ENCODE measurements at regions not wholly inside any gene's neighbourhood (a gene's known extent, or its start where the extent isn't known, plus 50 kb on each side); places are given as distances from the start of the nearest gene placed in this dataset.

GRCh38 chr1:55860798-55861519 lies 645.8 kb upstream of the USP24 start:
- Histone ChIP-seq H3K36me3 (replicated peaks in 1 of 2; ENCODE audit: control insufficient read depth in 1 of 2, insufficient read depth in 2 of 2, low read length in 2 of 2) (no peaks in the 10 kb centered on the region), H3K9ac (ENCODE audit: insufficient read depth, low read depth, low read length) (no peak overlapping the region)

DNA sequence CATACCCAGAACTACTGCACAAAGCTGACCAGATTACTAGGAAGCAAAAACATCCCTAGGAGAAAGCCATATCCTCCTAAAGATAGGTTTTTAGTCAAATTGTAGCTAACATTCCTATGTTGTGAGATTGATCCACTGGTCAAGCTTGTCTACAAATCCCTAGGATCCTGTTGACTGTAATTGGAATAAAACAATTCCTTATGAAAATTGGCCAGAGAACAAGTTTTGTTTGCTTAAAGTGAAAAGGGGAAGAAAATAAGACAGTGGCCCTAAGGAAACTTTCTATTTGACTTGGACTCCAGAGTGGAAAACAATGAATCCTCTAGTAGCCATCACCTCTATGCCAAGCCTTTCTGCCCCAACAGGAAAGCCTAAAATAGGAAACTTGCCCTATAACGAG lies 645.2 kb upstream of the USP24 start:
- no peak for ATAC-seq
- Histone ChIP-seq H3K4me1 (ENCODE audit: insufficient read depth, low read length) (no peaks in the 10 kb centered on the region), H3K79me2 (ENCODE audit: insufficient read depth, low read length) (no peaks in the 10 kb centered on the region), H3K9ac (ENCODE audit: insufficient read depth, low read depth, low read length) (no peak overlapping the region), H3K4me3 (replicated peaks in 1 of 3; ENCODE audit: insufficient read depth in 1 of 3, low read depth in 2 of 3, low read length in 3 of 3) (no peak overlapping the region), H2AFZ (ENCODE audit: low read length) (no peak overlapping the region), H3K27ac (ENCODE audit: extremely low read length, insufficient read depth, low read length) (no peak overlapping the region), H3K9me3 (ENCODE audit: low read length) (no peaks in the 10 kb centered on the region), H3K27me3 (ENCODE audit: control insufficient read depth in 1 of 2, insufficient read depth in 2 of 2, low read length in 2 of 2) (no peaks in the 10 kb centered on the region), H4K20me1 (ENCODE audit: insufficient read depth, low read length) (no peaks in the 10 kb centered on the region), H3K36me3 (replicated peaks in 1 of 2; ENCODE audit: control insufficient read depth in 1 of 2, insufficient read depth in 2 of 2, low read length in 2 of 2) (no peaks in the 10 kb centered on the region), H3K4me2 (ENCODE audit: low read depth, low read length) (no peak overlapping the region)
- BruUV-seq (replicated peaks) = no TSS peak
- WGBS (ENCODE audit: low lambda C conversion rate) = 22% methylated on average over 1 of the region's 1 CpG
- DNase-seq (ENCODE audit: low spot score) = no peak
- ChIA-PET CTCF (ENCODE audit: low intra/inter-chr PET ratio, low total read pairs) (no interaction called here), POLR2A (no interaction called here)
- in situ Hi-C loops (cut with HindIII; ENCODE audit: extremely low pct_ligation_motif_present, low pct_unique_long_range_greater_than_20kb) (loop anchor here (25.0 kb wide), 1 partner anchor 727 kb away; the partner anchor contains the start of gene PLPP3), intact Hi-C loops (cut with micrococcal nuclease; ENCODE audit: unreplicated experiment) (loop anchor here (2.0 to 10.0 kb wide), 2 partner anchors 724 to 848 kb away; no protein-coding TSS in a partner anchor)
- no peak for FAIRE-seq
- no peak for TF ChIP-seq ETV6 (CRISPR knock-in tag; conservative IDR thresholded peaks at IDR 0.05)
- no peak for TF ChIP-seq ZFX (CRISPR knock-in tag; IDR thresholded peaks at IDR 0.05; ENCODE audit: low read depth)
- TF ChIP-seq KIAA2018 (CRISPR knock-in tag; IDR thresholded peaks at IDR 0.05; ENCODE audit: borderline replicate concordance) = no peak

More at GRCh38 chr1:55860798-55861519, 645.8 kb upstream of the USP24 start:
- no peak for ATAC-seq
- in situ Hi-C loops (cut with HindIII; ENCODE audit: extremely low pct_ligation_motif_present, low pct_unique_long_range_greater_than_20kb) (loop anchor here (25.0 kb wide), 1 partner anchor 726 kb away; the partner anchor contains the start of gene PLPP3), intact Hi-C loops (cut with micrococcal nuclease; ENCODE audit: unreplicated experiment) (loop anchor here (2.0 to 10.0 kb wide), 2 partner anchors 724 to 848 kb away; no protein-coding TSS in a partner anchor)
- ChIA-PET CTCF (ENCODE audit: low intra/inter-chr PET ratio, low total read pairs) (no interaction called here), POLR2A (no interaction called here)
- WGBS (ENCODE audit: low lambda C conversion rate) = 3% methylated on average over 5 of the region's 6 CpGs
- DNase-seq (ENCODE audit: low spot score) = no peak
- Histone ChIP-seq H2AFZ (ENCODE audit: low read length) (no peak overlapping the region), H3K4me3 (replicated peaks in 1 of 3; ENCODE audit: insufficient read depth in 1 of 3, low read depth in 2 of 3, low read length in 3 of 3) (no peak overlapping the region), H3K27ac (ENCODE audit: extremely low read length, insufficient read depth, low read length) (no peak overlapping the region), H3K4me1 (ENCODE audit: insufficient read depth, low read length) (no peaks in the 10 kb centered on the region), H4K20me1 (ENCODE audit: insufficient read depth, low read length) (no peaks in the 10 kb centered on the region), H3K27me3 (ENCODE audit: control insufficient read depth in 1 of 2, insufficient read depth in 2 of 2, low read length in 2 of 2) (no peaks in the 10 kb centered on the region), H3K4me2 (ENCODE audit: low read depth, low read length) (no peak overlapping the region), H3K79me2 (ENCODE audit: insufficient read depth, low read length) (no peaks in the 10 kb centered on the region), H3K9me3 (ENCODE audit: low read length) (no peaks in the 10 kb centered on the region)
- TF ChIP-seq KDM2A (CRISPR knock-in tag; IDR thresholded peaks at IDR 0.05; ENCODE audit: borderline replicate concordance, low read depth) (no peak), ZNF776 (CRISPR knock-in tag; IDR thresholded peaks at IDR 0.05) (no peak), SALL2 (CRISPR knock-in tag; IDR thresholded peaks at IDR 0.05) (no peak), STAG1 (CRISPR knock-in tag; IDR thresholded peaks at IDR 0.05) (peak; percentile 42)
- TF ChIP-seq, protein P1, sequence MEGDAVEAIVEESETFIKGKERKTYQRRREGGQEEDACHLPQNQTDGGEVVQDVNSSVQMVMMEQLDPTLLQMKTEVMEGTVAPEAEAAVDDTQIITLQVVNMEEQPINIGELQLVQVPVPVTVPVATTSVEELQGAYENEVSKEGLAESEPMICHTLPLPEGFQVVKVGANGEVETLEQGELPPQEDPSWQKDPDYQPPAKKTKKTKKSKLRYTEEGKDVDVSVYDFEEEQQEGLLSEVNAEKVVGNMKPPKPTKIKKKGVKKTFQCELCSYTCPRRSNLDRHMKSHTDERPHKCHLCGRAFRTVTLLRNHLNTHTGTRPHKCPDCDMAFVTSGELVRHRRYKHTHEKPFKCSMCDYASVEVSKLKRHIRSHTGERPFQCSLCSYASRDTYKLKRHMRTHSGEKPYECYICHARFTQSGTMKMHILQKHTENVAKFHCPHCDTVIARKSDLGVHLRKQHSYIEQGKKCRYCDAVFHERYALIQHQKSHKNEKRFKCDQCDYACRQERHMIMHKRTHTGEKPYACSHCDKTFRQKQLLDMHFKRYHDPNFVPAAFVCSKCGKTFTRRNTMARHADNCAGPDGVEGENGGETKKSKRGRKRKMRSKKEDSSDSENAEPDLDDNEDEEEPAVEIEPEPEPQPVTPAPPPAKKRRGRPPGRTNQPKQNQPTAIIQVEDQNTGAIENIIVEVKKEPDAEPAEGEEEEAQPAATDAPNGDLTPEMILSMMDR (CRISPR knock-in tag; IDR thresholded peaks at IDR 0.05) = peak; percentile 41
- no peak for FAIRE-seq
- no TSS peak for BruUV-seq (replicated peaks)
